ENCODE measurements at regions not wholly inside any gene's neighbourhood (a gene's known extent, or its start where the extent isn't known, plus 50 kb on each side); places are given as distances from the start of the nearest gene placed in this dataset.

- BruUV-seq (replicated peaks) = no TSS peak
Measured at GRCh38 chr7:115227473-115228235, 305.8 kb downstream of the MDFIC start.

More at GRCh38 chr7:115227473-115228235, 305.8 kb downstream of the MDFIC start:
- intact Hi-C loops (cut with micrococcal nuclease) = no loop called here
- Histone ChIP-seq H2AFZ (replicated peaks; ENCODE audit: low read length, poor library complexity) (no peak overlapping the region), H3K4me2 (ENCODE audit: low read depth, low read length) (no peak overlapping the region), H3K36me3 (ENCODE audit: control insufficient read depth, insufficient read depth, low read length) (no peaks in the 10 kb centered on the region), H3K79me1 (ENCODE audit: low read depth in 1 of 2, low read length in 2 of 2) (no peaks in the 10 kb centered on the region), H3K9ac (ENCODE audit: low read depth, low read length) (no peak overlapping the region), H3K27me3 (ENCODE audit: control insufficient read depth, insufficient read depth, low read length) (no peaks in the 10 kb centered on the region), H4K20me1 (ENCODE audit: insufficient read depth, low read length) (no peaks in the 10 kb centered on the region), H3K4me1 (ENCODE audit: control insufficient read depth, insufficient read depth, low read length) (no peaks in the 10 kb centered on the region; the same call in 1 of the 2 replicates), H3K9me1 (ENCODE audit: insufficient read depth, low read length) (no peaks in the 10 kb centered on the region), H2BK15ac (ENCODE audit: low read depth, low read length) (no peak overlapping the region), H2AK5ac (ENCODE audit: low read depth, low read length) (no peak overlapping the region), H3K27ac (ENCODE audit: insufficient read depth, low read length) (no peak overlapping the region), H3K56ac (ENCODE audit: extremely low read depth, insufficient read depth, low read length) (no peak overlapping the region), H3K14ac (replicated peaks; ENCODE audit: low read depth, low read length) (no peak overlapping the region), H2BK20ac (ENCODE audit: low read depth, low read length) (no peak overlapping the region), H3K4ac (ENCODE audit: low read depth, low read length) (no peak overlapping the region), H2BK120ac (ENCODE audit: low read depth, low read length) (no peak overlapping the region), H3K4me3 (ENCODE audit: insufficient read depth, low read depth, low read length) (no peak overlapping the region), H3K18ac (ENCODE audit: low read depth, low read length) (no peak overlapping the region), H4K91ac (ENCODE audit: insufficient read depth, low read depth, low read length) (no peak overlapping the region), H4K8ac (ENCODE audit: low read depth in 2 of 2, low read length in 2 of 2) (no peak overlapping the region), H2AK9ac (replicated peaks; ENCODE audit: low read depth, low read length, poor library complexity) (no peak overlapping the region), H3K23ac (ENCODE audit: low read depth, low read length) (no peak overlapping the region), H4K5ac (ENCODE audit: low read depth, low read length) (no peak overlapping the region), H2BK5ac (ENCODE audit: low read depth, low read length, poor library complexity, severe bottlenecking) (no peak overlapping the region), H3K9me3 (ENCODE audit: control insufficient read depth, insufficient read depth, low read length) (no peaks in the 10 kb centered on the region)
- ATAC-seq (ENCODE audit: low read depth) (no peak), DNase-seq (no peak)
- in situ Hi-C loops (cut with MboI; ENCODE audit: low sequenced_read_pairs) = no loop called here
- WGBS, 2 experiments (ENCODE audit: extremely low coverage in 2 of 2, insufficient read length in 1 of 2) = no CpG with 5 or more reads among the region's 5 CpGs
- no peak for TF ChIP-seq NFE2L2 (IDR thresholded peaks at IDR 0.05; ENCODE audit: low read depth, low read length)
- TF ChIP-seq BHLHE40 (IDR thresholded peaks at IDR 0.05; ENCODE audit: low read depth, low read length) = no peak
- TF ChIP-seq FOS (IDR thresholded peaks at IDR 0.05; ENCODE audit: low read depth, low read length) = no peak
- TF ChIP-seq MXI1 (IDR thresholded peaks at IDR 0.05; ENCODE audit: borderline replicate concordance, low read depth, low read length) = no peak
- CTCF ChIA-PET = no interaction called here
- dilution Hi-C loops (cut with HindIII; ENCODE audit: low sequenced_read_pairs, unreplicated experiment) = no loop called here
- POLR2A ChIA-PET (ENCODE audit: unreplicated experiment) = no interaction called here
